B cell (primary cell): ENCODE measurements at regions not wholly inside any gene's neighbourhood (a gene's known extent, or its start where the extent isn't known, plus 50 kb on each side); places are given as distances from the start of the nearest gene placed in this dataset.

Experiments used
- ATAC-seq: fragments of 200-7000 bp; cut with Tn5 transposase; one replicate; pipeline ENCODE4 v1.10.0; 2021; ENCODE audit warnings: low read depth, mild to moderate bottlenecking, moderate number of reproducible peaks, moderate library complexity
- CTCF ChIA-PET: fragments of 350-600 bp; sonication (Branson Sonifier 250); formaldehyde crosslinking; loops from one replicate; lab custom pipeline; 2021; ENCODE audit warnings: antibody characterized with exemption, inconsistent platforms; lab: Charles Lee
- POLR2A ChIA-PET: fragments of 350-600 bp; sonication (Branson Sonifier 250); formaldehyde crosslinking; loops from one replicate; lab custom pipeline; 2021; ENCODE audit warnings: antibody characterized with exemption; lab: Charles Lee
- DNase-seq: peaks from one replicate; pipeline ENCODE4 v3.0.0; 2013
- H2AFZ ChIP-seq: 2 replicates; pipeline ENCODE4 v1.6.1; 2012; ENCODE audit warnings: mild to moderate bottlenecking, low read depth, low read length; ENCODE audit not compliant: insufficient read depth, poor library complexity, severe bottlenecking
- H3K27ac ChIP-seq, 2 donors: 1 replicate in 1 of 2; 2 replicates in 1 of 2; pipeline ENCODE4 v1.5.1; 2012 to 2013; ENCODE audit warnings: low read length in 2 of 2, mild to moderate bottlenecking in 2 of 2, moderate library complexity in 1 of 2
- H3K27me3 ChIP-seq, 4 experiments: fragments of 200-600 bp in 1 of 4; sonication (generic) in 1 of 4; replicated peaks in 1 of 4; 1 replicate in 2 of 4; 2 replicates in 2 of 4; pipeline versions ENCODE4 v1.6.1 to v1.7.0; 2013 to 2016; ENCODE audit warnings: low read length in 3 of 4, mild to moderate bottlenecking in 2 of 4, mixed read lengths in 1 of 4, moderate library complexity in 1 of 4; ENCODE audit not compliant: insufficient read depth in 4 of 4, control insufficient read depth in 3 of 4; ENCODE audit errors: control extremely low read depth in 1 of 4
- H3K36me3 ChIP-seq, 2 experiments: replicated peaks in 1 of 2; 1 replicate in 1 of 2; 2 replicates in 1 of 2; pipeline versions ENCODE4 v1.6.1 to v1.7.1; 2013; ENCODE audit warnings: low read length in 1 of 2; ENCODE audit not compliant: insufficient read depth in 2 of 2, control insufficient read depth in 1 of 2; ENCODE audit errors: control extremely low read depth in 1 of 2, extremely low read depth in 1 of 2
- H3K4me1 ChIP-seq, 2 donors: fragments of 200-600 bp in 1 of 2; sonication (generic) in 1 of 2; 1 replicate in 1 of 2; 2 replicates in 1 of 2; pipeline versions ENCODE4 v1.5.1 to v1.6.1; 2013 to 2017; ENCODE audit warnings: low read length in 2 of 2; ENCODE audit not compliant: control insufficient read depth in 2 of 2, insufficient read depth in 2 of 2
- H3K4me2 ChIP-seq: replicated peaks from 2 replicates; pipeline ENCODE3; 2012; ENCODE audit warnings: mild to moderate bottlenecking, low read depth, low read length; ENCODE audit not compliant: poor library complexity, severe bottlenecking
- H3K4me3 ChIP-seq, 5 experiments: fragments of 200-600 bp in 1 of 5; sonication (generic) in 1 of 5; 1 replicate in 3 of 5; 2 replicates in 2 of 5; pipeline versions ENCODE4 v1.5.1 to v1.7.0; 2011 to 2016; ENCODE audit warnings: low read length in 4 of 5, mild to moderate bottlenecking in 4 of 5, low read depth in 2 of 5, control low read depth in 1 of 5, moderate library complexity in 1 of 5; ENCODE audit not compliant: insufficient read depth in 1 of 5; ENCODE audit errors: control extremely low read depth in 1 of 5, extremely low read depth in 1 of 5
- H3K79me2 ChIP-seq: fragments of 200-600 bp; sonication (generic); one replicate; pipeline ENCODE4 v1.6.0; 2016; ENCODE audit warnings: low read length; ENCODE audit not compliant: control insufficient read depth, insufficient read depth
- H3K9ac ChIP-seq: fragments of 200-600 bp; sonication (generic); 2 replicates; pipeline ENCODE4 v1.6.1; 2017; ENCODE audit warnings: mild to moderate bottlenecking, low read length, moderate library complexity
- H3K9me3 ChIP-seq, 3 donors: one replicate each; pipeline versions ENCODE4 v1.6.1 to v1.7.1; 2013; ENCODE audit warnings: low read length in 2 of 3; ENCODE audit not compliant: control insufficient read depth in 2 of 3, insufficient read depth in 1 of 3; ENCODE audit errors: control extremely low read depth in 1 of 3
- H4K20me1 ChIP-seq: 2 replicates; pipeline ENCODE4 v1.6.0; 2012; ENCODE audit warnings: mild to moderate bottlenecking, low read length; ENCODE audit not compliant: insufficient read depth, control insufficient read depth, poor library complexity, severe bottlenecking
- H3K27ac Mint-ChIP-seq: one replicate; pipeline ENCODE4 v1.8.0; 2021; ENCODE audit warnings: mixed read lengths
- H3K27me3 Mint-ChIP-seq: one replicate; pipeline ENCODE4 v1.8.0; 2021; ENCODE audit warnings: mixed read lengths
- H3K4me1 Mint-ChIP-seq: one replicate; pipeline ENCODE4 v1.8.0; 2021; ENCODE audit warnings: mixed read lengths
- H3K4me3 Mint-ChIP-seq: one replicate; pipeline ENCODE4 v1.8.0; 2021; ENCODE audit warnings: mixed read lengths
- H3K9me3 Mint-ChIP-seq: one replicate; pipeline ENCODE4 v1.8.0; 2022; ENCODE audit warnings: mixed read lengths; ENCODE audit not compliant: insufficient read depth
- CTCF ChIP-seq: fragments of 200-600 bp; IDR thresholded peaks from one replicate; pipeline ENCODE4 v1.8.0; 2022; ENCODE audit warnings: antibody characterized with exemption, mild to moderate bottlenecking
- EZH2 ChIP-seq: IDR thresholded peaks from 2 replicates; pipeline ENCODE4 v1.6.1; 2012; ENCODE audit warnings: borderline replicate concordance, low read depth, mild to moderate bottlenecking, moderate library complexity, low read length; ENCODE audit not compliant: insufficient read depth, poor library complexity, severe bottlenecking
- WGBS: methylation state at CpG from one replicate; pipeline ENCODE4 v1.1.5; 2013; ENCODE audit warnings: missing lambda C conversion rate; ENCODE audit not compliant: insufficient coverage; 5-methylcytosine and 5-hydroxymethylcytosine counted together
- intact Hi-C: fragments of 100-400 bp; cut with micrococcal nuclease; formaldehyde crosslinking; loops from one replicate; pipeline ENCODE4 v1.10.0; 2022

- H3K4me3 Mint-ChIP-seq = no peak overlapping the region
- DNase-seq = no peak
- WGBS = 85% methylated on average over 2 of the region's 3 CpGs
- H3K27ac Mint-ChIP-seq = no peak overlapping the region
- peaks cover 6% of the 10 kb centered on the region for H3K4me1 Mint-ChIP-seq
- Histone ChIP-seq H3K36me3 (no peaks in the 10 kb centered on the region), H3K27ac (no peak overlapping the region), H2AFZ (no peak overlapping the region), H3K4me3 (no peak overlapping the region), H3K4me1 (no peaks in the 10 kb centered on the region), H3K9me3 (no peaks in the 10 kb centered on the region), H3K9ac (no peak overlapping the region), H4K20me1 (no peaks in the 10 kb centered on the region), H3K79me2 (no peaks in the 10 kb centered on the region), H3K4me2 (no peak overlapping the region), H3K27me3 (no peaks in the 10 kb centered on the region)
- POLR2A ChIA-PET = no interaction called here
- intact Hi-C loops = no loop called here
- no peaks in the 10 kb centered on the region for H3K27me3 Mint-ChIP-seq
- TF ChIP-seq EZH2 (no peak), CTCF (no peak)
- H3K9me3 Mint-ChIP-seq = no peaks in the 10 kb centered on the region
- CTCF ChIA-PET = no interaction called here
- ATAC-seq = no peak
Measured at GRCh38 chr3:8186213-8186612, 315.4 kb upstream of the LMCD1 start.

GRCh38 chr3:8187996-8188395 lies 313.6 kb upstream of the LMCD1 start:
- Histone ChIP-seq H3K4me1 (no peaks in the 10 kb centered on the region), H3K9me3 (no peaks in the 10 kb centered on the region), H4K20me1 (no peaks in the 10 kb centered on the region), H3K36me3 (no peaks in the 10 kb centered on the region), H3K4me2 (no peak overlapping the region), H3K27ac (no peak overlapping the region), H3K79me2 (no peaks in the 10 kb centered on the region), H3K4me3 (no peak overlapping the region), H3K27me3 (no peaks in the 10 kb centered on the region), H2AFZ (no peak overlapping the region), H3K9ac (no peak overlapping the region)
- peaks cover 6% of the 10 kb centered on the region for H3K4me1 Mint-ChIP-seq
- no peaks in the 10 kb centered on the region for H3K27me3 Mint-ChIP-seq
- ChIA-PET CTCF (no interaction called here), POLR2A (no interaction called here)
- intact Hi-C loops = no loop called here
- no peak for TF ChIP-seq EZH2
- no peak for TF ChIP-seq CTCF
- WGBS = 93% methylated on average over 2 of the region's 5 CpGs
- ATAC-seq (no peak), DNase-seq (no peak)
- H3K27ac Mint-ChIP-seq = no peak overlapping the region
- no peak overlapping the region for H3K4me3 Mint-ChIP-seq
- peaks cover 2% of the 10 kb centered on the region for H3K9me3 Mint-ChIP-seq
